ENCODE measurements at regions not wholly inside any gene's neighbourhood (a gene's known extent, or its start where the extent isn't known, plus 50 kb on each side); places are given as distances from the start of the nearest gene placed in this dataset.

- H3K36me3 Mint-ChIP-seq, result no peaks in the 10 kb centered on the region
- H3K4me1 Mint-ChIP-seq (ENCODE audit: unreplicated experiment), result peaks cover 11% of the 10 kb centered on the region
- H3K4me3 Mint-ChIP-seq, result no peak overlapping the region
- H3K9me3 Mint-ChIP-seq, result no peaks in the 10 kb centered on the region
- no peak overlapping the region for H3K27ac Mint-ChIP-seq
- no peak for DNase-seq (ENCODE audit: extremely low spot score, unreplicated experiment)
- peaks cover 15% of the 10 kb centered on the region for H3K27me3 Mint-ChIP-seq
- TF ChIP-seq CTCF (conservative IDR thresholded peaks at IDR 0.05), result no peak
Measured at GRCh38 chr2:136444323-136444722, 321.0 kb upstream of the THSD7B start.

- Mint-ChIP-seq H3K4me1 (ENCODE audit: unreplicated experiment) (peaks cover 16% of the 10 kb centered on the region), H3K9me3 (no peaks in the 10 kb centered on the region), H3K27ac (no peak overlapping the region)
Measured at GRCh38 chr2:136443661-136444060, 321.7 kb upstream of the THSD7B start.

GRCh38 chr2:136441979-136442714 is 323.2 kb upstream of the THSD7B start:
- peaks cover 16% of the 10 kb centered on the region for H3K4me1 Mint-ChIP-seq (ENCODE audit: unreplicated experiment)
- no peaks in the 10 kb centered on the region for H3K9me3 Mint-ChIP-seq
- TF ChIP-seq CTCF (conservative IDR thresholded peaks at IDR 0.05), result no peak
- H3K27ac Mint-ChIP-seq, result no peak overlapping the region
- no peak for DNase-seq (ENCODE audit: extremely low spot score, unreplicated experiment)
- peaks cover 19% of the 10 kb centered on the region for H3K27me3 Mint-ChIP-seq
- no peaks in the 10 kb centered on the region for H3K36me3 Mint-ChIP-seq
- no peak overlapping the region for H3K4me3 Mint-ChIP-seq

More at GRCh38 chr2:136443661-136444060, 321.7 kb upstream of the THSD7B start:
- no peaks in the 10 kb centered on the region for H3K36me3 Mint-ChIP-seq
- peaks cover 16% of the 10 kb centered on the region for H3K27me3 Mint-ChIP-seq
- no peak overlapping the region for H3K4me3 Mint-ChIP-seq
- no peak for DNase-seq (ENCODE audit: extremely low spot score, unreplicated experiment)
- TF ChIP-seq CTCF (conservative IDR thresholded peaks at IDR 0.05), result no peak

GRCh38 chr2:136439064-136439676 is 321.2 kb upstream of the CXCR4 start:
- H3K4me1 Mint-ChIP-seq (ENCODE audit: unreplicated experiment), result peaks cover 16% of the 10 kb centered on the region
- DNase-seq (ENCODE audit: extremely low spot score, unreplicated experiment), result peak; percentile 55
- H3K36me3 Mint-ChIP-seq, result no peaks in the 10 kb centered on the region
- H3K27me3 Mint-ChIP-seq, result peaks cover 19% of the 10 kb centered on the region
- no peak overlapping the region for H3K27ac Mint-ChIP-seq
- H3K9me3 Mint-ChIP-seq, result no peaks in the 10 kb centered on the region
- no peak for TF ChIP-seq CTCF (conservative IDR thresholded peaks at IDR 0.05)
- H3K4me3 Mint-ChIP-seq, result no peak overlapping the region

GRCh38 chr2:136437461-136437860 is 319.5 kb upstream of the CXCR4 start:
- Mint-ChIP-seq H3K27ac (no peak overlapping the region), H3K27me3 (peaks cover 19% of the 10 kb centered on the region), H3K4me1 (ENCODE audit: unreplicated experiment) (peaks cover 7% of the 10 kb centered on the region), H3K9me3 (no peaks in the 10 kb centered on the region), H3K36me3 (no peaks in the 10 kb centered on the region), H3K4me3 (no peak overlapping the region)
- TF ChIP-seq CTCF (conservative IDR thresholded peaks at IDR 0.05), result no peak
- DNase-seq (ENCODE audit: extremely low spot score, unreplicated experiment), result peak; percentile 45

Measured in type B pancreatic cell (in vitro differentiated cells).